ENCODE measurements at regions not wholly inside any gene's neighbourhood (a gene's known extent, or its start where the extent isn't known, plus 50 kb on each side); places are given as distances from the start of the nearest gene placed in this dataset.

DNA sequence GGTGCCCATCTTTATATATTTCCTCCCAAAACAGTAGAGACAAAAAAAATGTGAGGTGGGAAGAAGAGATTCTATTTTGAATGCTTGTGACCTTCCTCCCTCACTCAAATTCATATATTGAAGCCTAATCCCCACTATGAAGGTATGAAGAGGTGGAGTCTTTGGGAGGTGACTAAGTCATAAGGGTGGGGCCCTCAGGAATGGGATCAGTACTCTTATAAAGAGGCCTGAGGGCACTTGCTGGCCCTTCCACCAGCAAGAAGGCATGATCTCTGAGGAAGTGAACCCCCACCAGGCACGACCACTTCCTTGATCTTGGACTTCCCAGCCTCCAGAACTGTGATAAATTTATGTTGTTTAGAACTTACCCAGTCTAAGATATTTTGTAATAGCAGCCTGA, 517.2 kb upstream of the CNTNAP2 start:
- ATAC-seq: no peak
- H3K4me1 ChIP-seq (replicated peaks in 1 of 2; ENCODE audit: control insufficient read depth in 2 of 2, insufficient read depth in 2 of 2, low read length in 2 of 2): no peaks in the 10 kb centered on the region
- no peak for DNase-seq (ENCODE audit: extremely low read depth in 1 of 4, low spot score in 3 of 4)
- H3K9ac ChIP-seq (ENCODE audit: insufficient read depth in 1 of 2, low read depth in 2 of 2, low read length in 2 of 2): no peak overlapping the region
- no peak overlapping the region for H3K4me2 ChIP-seq (ENCODE audit: insufficient read depth, low read length)
- no TSS peak for BruUV-seq (replicated peaks)
- no peaks in the 10 kb centered on the region for H4K20me1 ChIP-seq (replicated peaks; ENCODE audit: control insufficient read depth, insufficient read depth, low read length)
- TF ChIP-seq SMAD1 (IDR thresholded peaks at IDR 0.05; ENCODE audit: low read depth, low read length, partially characterized antibody) (no peak), POLR2B (IDR thresholded peaks at IDR 0.05; ENCODE audit: low read depth, partially characterized antibody) (no peak), ZNF431 (CRISPR knock-in tag; IDR thresholded peaks at IDR 0.05) (no peak), KLF16 (IDR thresholded peaks at IDR 0.05) (no peak), RBM22 (IDR thresholded peaks at IDR 0.05; ENCODE audit: low read depth, low read length, poor library complexity, severe bottlenecking) (no peak), ZNF449 (CRISPR knock-in tag; IDR thresholded peaks at IDR 0.05) (no peak), MBD1 (CRISPR knock-in tag; IDR thresholded peaks at IDR 0.05) (no peak), NFXL1 (CRISPR knock-in tag; IDR thresholded peaks at IDR 0.05) (no peak)
- no peak overlapping the region for H3K4me3 ChIP-seq
- intact Hi-C loops (cut with micrococcal nuclease): no loop called here
- 0% methylated on average over 1 of the region's 1 CpG for WGBS (ENCODE audit: insufficient coverage, low coverage, missing lambda C conversion rate)
- FAIRE-seq: no peak
- CTCF ChIA-PET (ENCODE audit: low intra/inter-chr PET ratio): no interaction called here
- no peak overlapping the region for H3K27ac ChIP-seq (ENCODE audit: extremely low read depth, low read depth, low read length)
- no peaks in the 10 kb centered on the region for H3K79me2 ChIP-seq (ENCODE audit: control insufficient read depth, insufficient read depth, low read length)
- no peaks in the 10 kb centered on the region for H3K36me3 ChIP-seq (ENCODE audit: control insufficient read depth, insufficient read depth, low read length)
- no peaks in the 10 kb centered on the region for H3K9me3 ChIP-seq (replicated peaks; ENCODE audit: control insufficient read depth, insufficient read depth, low read depth, low read length)
- H2AFZ ChIP-seq (ENCODE audit: low read depth, low read length): no peak overlapping the region
- in situ Hi-C loops (cut with MboI): no loop called here
- no peaks in the 10 kb centered on the region for H3K27me3 ChIP-seq (ENCODE audit: control insufficient read depth in 2 of 2, insufficient read depth in 2 of 2, low read length in 2 of 2)
- POLR2A ChIA-PET: no interaction called here
- H3K9me1 ChIP-seq (ENCODE audit: control insufficient read depth, insufficient read depth, low read length): no peaks in the 10 kb centered on the region

All from K562 (cell line).